Dendritic cell treated with granulocyte-macrophage colony-stimulating factor and Interleukin-4, amounts not matched to agents 40 ng/mL and 50 ng/mL, for 4 days (primary cell): ENCODE measurements at regions not wholly inside any gene's neighbourhood (a gene's known extent, or its start where the extent isn't known, plus 50 kb on each side); places are given as distances from the start of the nearest gene placed in this dataset.
"Not testable (repeated sequence)": the region's sequence is repeated elsewhere in the genome, so short reads cannot be mapped to it uniquely, and the experiment has no call there.

Experiments
- H3K27ac Mint-ChIP-seq: one replicate; pipeline ENCODE4 v1.8.0; 2022; ENCODE audit warnings: mild to moderate bottlenecking, mixed read lengths
- H3K27me3 Mint-ChIP-seq: one replicate; pipeline ENCODE4 v1.8.0; 2022; ENCODE audit warnings: mild to moderate bottlenecking, mixed read lengths
- H3K36me3 Mint-ChIP-seq: one replicate; pipeline ENCODE4 v1.8.0; 2022; ENCODE audit warnings: low read depth, mixed read lengths
- H3K4me1 Mint-ChIP-seq: one replicate; pipeline ENCODE4 v1.8.0; 2022; ENCODE audit warnings: low read depth, mixed read lengths
- H3K4me3 Mint-ChIP-seq: one replicate; pipeline ENCODE4 v1.8.0; 2022; ENCODE audit warnings: mild to moderate bottlenecking, moderate library complexity, mixed read lengths
- H3K9me3 Mint-ChIP-seq: one replicate; pipeline ENCODE4 v1.8.0; 2022; ENCODE audit warnings: mixed read lengths
- intact Hi-C: fragments of 100-400 bp; cut with micrococcal nuclease; formaldehyde crosslinking; loops from one replicate; pipeline ENCODE4 v1.15.0; 2022

DNA sequence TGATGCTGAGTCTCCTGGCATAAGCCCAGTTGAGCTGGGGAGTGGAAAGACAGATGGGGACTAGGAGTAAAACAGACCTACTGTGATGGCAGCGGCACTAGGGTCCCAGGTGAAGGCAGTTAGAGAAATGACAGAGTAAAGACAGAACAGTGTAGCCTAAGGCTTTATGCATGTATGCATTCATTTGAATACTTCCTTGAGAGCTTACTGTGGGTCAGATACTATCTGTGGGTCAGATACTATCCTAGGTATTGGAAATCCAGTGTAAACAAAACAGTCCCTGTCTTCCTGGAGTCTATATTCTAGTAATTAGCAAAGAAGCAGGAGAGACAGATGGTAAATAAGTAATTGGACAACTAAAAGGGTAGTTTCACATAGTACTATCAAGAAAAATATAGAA is 73.7 kb upstream of the LRCH1 start:
- Mint-ChIP-seq H3K27ac (no peak overlapping the region), H3K4me3 (no peak overlapping the region), H3K9me3 (peaks cover 21% of the 10 kb centered on the region), H3K27me3 (peaks cover 3% of the 10 kb centered on the region), H3K36me3 (no peaks in the 10 kb centered on the region), H3K4me1 (peaks cover 7% of the 10 kb centered on the region)
- intact Hi-C loops = no loop called here

- Mint-ChIP-seq H3K9me3 (peaks cover 15% of the 10 kb centered on the region), H3K4me1 (peaks cover 7% of the 10 kb centered on the region), H3K27ac (no peak overlapping the region), H3K27me3 (peaks cover 3% of the 10 kb centered on the region), H3K36me3 (no peaks in the 10 kb centered on the region), H3K4me3 (no peak overlapping the region)
- intact Hi-C loops = no loop called here
Observed at GRCh38 chr13:46478651-46479050, 74.3 kb upstream of the LRCH1 start.

DNA sequence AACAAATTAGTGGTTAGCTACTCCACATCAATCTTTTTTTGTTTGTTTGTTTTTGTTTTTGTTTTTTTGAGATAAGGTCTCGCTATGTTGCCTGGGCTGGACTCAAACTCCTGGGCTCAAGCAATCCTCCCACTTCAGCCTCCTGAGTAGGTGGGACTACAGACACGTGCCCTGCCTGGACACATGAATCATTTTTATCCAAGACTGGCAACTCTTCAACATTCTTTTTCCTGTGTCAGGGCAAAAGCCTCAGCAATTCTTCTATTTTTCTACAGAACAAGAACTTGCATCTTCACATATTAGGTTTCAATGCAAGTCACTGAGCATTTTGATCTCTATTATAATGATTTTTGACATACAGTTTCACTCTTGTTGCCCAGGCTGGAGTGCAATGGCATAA is 76.8 kb upstream of the LRCH1 start:
- Mint-ChIP-seq H3K27ac (no peak overlapping the region), H3K4me1 (no peaks in the 10 kb centered on the region), H3K36me3 (no peaks in the 10 kb centered on the region), H3K4me3 (no peak overlapping the region), H3K27me3 (peaks cover 3% of the 10 kb centered on the region), H3K9me3 (no peaks in the 10 kb centered on the region)
- intact Hi-C loops = no loop called here

GRCh38 chr13:46475541-46475991 is 77.4 kb upstream of the LRCH1 start:
- Mint-ChIP-seq H3K36me3 (no peaks in the 10 kb centered on the region), H3K4me3 (no peak overlapping the region), H3K27me3 (peaks cover 3% of the 10 kb centered on the region), H3K27ac (no peak overlapping the region), H3K9me3 (no peaks in the 10 kb centered on the region), H3K4me1 (no peaks in the 10 kb centered on the region)
- intact Hi-C loops = no loop called here

- Mint-ChIP-seq H3K27me3 (peaks cover 1% of the 10 kb centered on the region), H3K36me3 (no peaks in the 10 kb centered on the region), H3K27ac (no peak overlapping the region), H3K4me1 (no peaks in the 10 kb centered on the region), H3K9me3 (no peaks in the 10 kb centered on the region), H3K4me3 (no peak overlapping the region)
- intact Hi-C loops = no loop called here
Observed at GRCh38 chr13:46473806-46474205, 79.2 kb upstream of the LRCH1 start.

GRCh38 chr13:46472384-46472783 is 80.6 kb upstream of the LRCH1 start:
- no peaks in the 10 kb centered on the region for H3K4me1 Mint-ChIP-seq
- no peak overlapping the region for H3K27ac Mint-ChIP-seq
- H3K36me3 Mint-ChIP-seq = no peaks in the 10 kb centered on the region
- H3K27me3 Mint-ChIP-seq = no peaks in the 10 kb centered on the region
- intact Hi-C loops = no loop called here
- H3K9me3 Mint-ChIP-seq = no peaks in the 10 kb centered on the region
- no peak overlapping the region for H3K4me3 Mint-ChIP-seq

DNA sequence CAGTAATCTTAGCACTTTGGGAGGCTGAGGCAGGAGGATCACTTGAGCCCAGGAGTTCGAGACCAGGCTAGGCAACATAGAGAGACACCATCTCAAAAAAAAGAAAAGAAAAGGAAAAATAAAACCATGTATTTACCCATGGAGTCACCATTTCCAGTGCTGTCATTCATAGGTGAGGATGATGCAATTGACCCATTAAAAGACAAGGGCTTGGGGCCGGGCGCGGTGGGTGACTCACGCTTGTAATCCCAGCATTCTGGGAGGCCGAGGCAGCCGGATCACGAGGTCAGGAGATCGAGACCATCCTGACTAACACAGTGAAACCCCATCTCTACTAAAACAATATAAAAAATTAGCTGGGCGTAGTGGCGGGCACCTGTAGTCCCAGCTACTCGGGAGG is 82.6 kb upstream of the RUBCNL start:
- H3K27me3 Mint-ChIP-seq = not testable (repeated sequence)
- peak overlapping the region; percentile 45 for H3K27ac Mint-ChIP-seq

DNA sequence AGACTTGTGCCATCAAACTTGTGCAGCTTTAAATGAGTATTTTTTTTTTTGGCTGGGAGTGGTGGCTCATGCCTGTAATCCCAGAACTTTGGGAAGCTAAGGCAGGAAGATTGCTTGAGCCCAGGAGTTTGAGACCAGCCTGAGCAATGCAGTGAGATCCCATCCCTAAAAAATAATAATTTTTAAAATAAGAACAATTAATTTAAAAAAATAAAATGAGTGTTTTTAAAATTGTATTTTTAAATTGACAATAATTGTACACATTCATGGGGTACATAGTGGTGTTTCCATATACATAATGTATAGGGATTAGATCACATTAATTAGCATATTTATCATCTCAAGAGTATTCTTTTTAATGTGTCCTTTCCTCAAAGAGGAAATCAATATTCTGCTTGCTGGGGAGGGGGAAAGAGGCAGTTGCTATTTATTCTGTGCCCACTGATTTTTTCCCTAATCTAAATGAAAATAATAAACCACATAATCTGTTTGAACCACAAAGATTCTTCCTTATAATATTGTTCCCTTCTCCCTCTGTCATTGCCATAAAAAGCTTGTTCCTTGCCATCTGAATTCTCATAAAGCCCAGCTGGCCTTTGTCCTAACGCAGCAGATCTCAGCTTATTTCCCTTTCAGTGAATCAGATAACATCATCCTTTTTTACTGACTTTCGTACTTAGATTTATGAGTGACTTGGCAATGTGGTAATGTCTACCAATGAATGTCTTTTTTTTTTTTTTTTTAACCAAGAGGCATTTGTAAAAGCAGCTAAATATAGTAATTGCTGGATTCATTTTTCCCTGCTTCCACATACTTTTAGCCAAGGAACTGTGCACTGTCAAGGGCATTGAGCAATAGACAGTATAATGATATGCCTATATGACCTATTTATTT is 81.8 kb upstream of the RUBCNL start:
- no peaks in the 10 kb centered on the region for H3K4me1 Mint-ChIP-seq
- H3K9me3 Mint-ChIP-seq = no peaks in the 10 kb centered on the region
- no peak overlapping the region for H3K27ac Mint-ChIP-seq
- intact Hi-C loops = no loop called here
- no peaks in the 10 kb centered on the region for H3K36me3 Mint-ChIP-seq
- H3K27me3 Mint-ChIP-seq = no peaks in the 10 kb centered on the region
- no peak overlapping the region for H3K4me3 Mint-ChIP-seq

More for the DNA sequence above, 82.6 kb upstream of the RUBCNL start:
- H3K9me3 Mint-ChIP-seq, H3K4me1 Mint-ChIP-seq, H3K36me3 Mint-ChIP-seq, H3K4me3 Mint-ChIP-seq, intact Hi-C loops: not testable (repeated sequence)

DNA sequence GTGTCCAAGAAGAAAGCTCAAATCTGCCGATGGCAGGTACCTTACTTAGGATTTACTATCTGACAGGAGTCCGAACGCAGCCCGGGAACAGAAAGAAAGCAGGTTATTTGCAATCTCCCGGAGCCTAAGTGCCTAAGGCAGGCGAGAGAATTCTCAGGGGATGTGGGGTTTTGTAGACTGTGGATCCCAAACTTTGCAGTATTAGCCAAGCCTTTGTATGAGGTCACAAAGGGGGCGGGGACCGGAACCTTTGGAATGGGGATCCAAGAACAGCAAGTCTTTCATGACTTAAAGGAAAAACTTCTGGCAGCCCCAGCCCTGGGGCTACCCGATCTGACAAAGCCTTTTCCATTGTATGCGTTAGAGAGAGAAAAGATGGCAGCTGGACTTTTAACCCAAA is 80.6 kb upstream of the RUBCNL start:
- intact Hi-C loops, H3K4me3 Mint-ChIP-seq, H3K27ac Mint-ChIP-seq, H3K4me1 Mint-ChIP-seq, H3K36me3 Mint-ChIP-seq, H3K27me3 Mint-ChIP-seq, H3K9me3 Mint-ChIP-seq: not testable (repeated sequence)

- H3K27ac Mint-ChIP-seq, intact Hi-C loops, H3K36me3 Mint-ChIP-seq, H3K4me3 Mint-ChIP-seq, H3K9me3 Mint-ChIP-seq, H3K4me1 Mint-ChIP-seq, H3K27me3 Mint-ChIP-seq: not testable (repeated sequence)
Observed at GRCh38 chr13:46466074-46466473, 79.0 kb upstream of the RUBCNL start.

DNA sequence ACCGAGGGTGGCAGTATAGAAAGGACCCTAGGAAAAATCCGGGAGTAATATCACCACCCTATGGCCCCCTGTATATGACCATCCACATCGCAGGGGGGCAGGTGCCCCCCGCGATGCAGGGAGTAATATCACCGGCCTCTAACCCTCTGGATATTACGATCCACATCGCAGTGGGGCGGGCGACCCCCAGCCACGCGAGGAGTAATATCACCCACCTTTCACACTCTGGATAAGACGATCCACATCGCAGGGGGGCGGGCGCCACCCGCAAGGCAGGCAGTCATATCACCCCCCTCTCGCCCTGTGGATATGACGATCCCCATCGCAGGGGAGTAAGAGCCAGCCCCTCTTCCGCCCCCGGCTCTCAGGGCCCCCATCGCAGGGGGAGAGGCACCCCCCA is 76.7 kb upstream of the RUBCNL start:
- Mint-ChIP-seq H3K27me3 (no peaks in the 10 kb centered on the region), H3K4me3 (no peak overlapping the region), H3K36me3 (no peaks in the 10 kb centered on the region), H3K4me1 (no peaks in the 10 kb centered on the region), H3K27ac (no peak overlapping the region), H3K9me3 (no peaks in the 10 kb centered on the region)
- intact Hi-C loops = no loop called here

- H3K4me1 Mint-ChIP-seq, H3K36me3 Mint-ChIP-seq, H3K9me3 Mint-ChIP-seq, H3K27me3 Mint-ChIP-seq, H3K27ac Mint-ChIP-seq, intact Hi-C loops, H3K4me3 Mint-ChIP-seq: not testable (repeated sequence)
Observed at GRCh38 chr13:46460223-46460622, 73.2 kb upstream of the RUBCNL start.

GRCh38 chr13:46457255-46457654 is 70.2 kb upstream of the RUBCNL start:
- H3K27ac Mint-ChIP-seq, intact Hi-C loops, H3K36me3 Mint-ChIP-seq, H3K4me1 Mint-ChIP-seq, H3K27me3 Mint-ChIP-seq, H3K9me3 Mint-ChIP-seq, H3K4me3 Mint-ChIP-seq: not testable (repeated sequence)

DNA sequence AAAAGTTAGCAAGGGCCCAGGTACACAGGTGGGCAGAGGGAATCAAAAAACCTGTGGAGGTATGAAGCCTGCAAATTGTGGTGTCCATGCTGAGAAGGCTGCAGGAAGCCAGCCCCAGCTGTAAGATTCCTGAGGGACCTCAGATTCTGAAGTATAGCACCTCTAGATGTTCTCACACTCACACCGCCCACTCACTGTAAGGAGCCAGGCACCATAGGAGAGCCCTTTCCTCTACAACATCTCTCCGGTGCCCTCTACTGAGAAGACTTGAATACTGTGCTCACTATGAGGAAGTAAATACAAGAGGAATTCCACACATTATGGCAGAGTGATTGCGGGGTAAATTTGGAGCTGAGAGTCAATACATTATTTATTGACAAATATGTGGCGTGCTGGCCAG is 68.9 kb upstream of the RUBCNL start:
- intact Hi-C loops, H3K27ac Mint-ChIP-seq, H3K4me3 Mint-ChIP-seq, H3K4me1 Mint-ChIP-seq, H3K27me3 Mint-ChIP-seq, H3K9me3 Mint-ChIP-seq, H3K36me3 Mint-ChIP-seq: not testable (repeated sequence)

GRCh38 chr13:46451145-46451544 is 64.1 kb upstream of the RUBCNL start:
- H3K27me3 Mint-ChIP-seq, H3K4me3 Mint-ChIP-seq, H3K9me3 Mint-ChIP-seq, intact Hi-C loops, H3K4me1 Mint-ChIP-seq, H3K27ac Mint-ChIP-seq, H3K36me3 Mint-ChIP-seq: not testable (repeated sequence)
